T-helper 1 cell treated with Interleukin-12 subunit alpha and Interleukin-12 subunit beta and Interleukin-4 antibody, amounts not matched to agents 30 μg/mL and 1 μg/mL, for 36 hours (primary cell): ENCODE measurements at regions not wholly inside any gene's neighbourhood (a gene's known extent, or its start where the extent isn't known, plus 50 kb on each side); places are given as distances from the start of the nearest gene placed in this dataset.

Source experiments
- H3K27ac Mint-ChIP-seq: one replicate; pipeline ENCODE4 v1.8.0; 2021; ENCODE audit warnings: mild to moderate bottlenecking, mixed read lengths
- H3K27me3 Mint-ChIP-seq: one replicate; pipeline ENCODE4 v1.8.0; 2021; ENCODE audit warnings: low read depth, mixed read lengths
- H3K36me3 Mint-ChIP-seq: one replicate; pipeline ENCODE4 v1.8.0; 2021; ENCODE audit warnings: low read depth, mixed read lengths
- H3K4me1 Mint-ChIP-seq: one replicate; pipeline ENCODE4 v1.8.0; 2021; ENCODE audit warnings: low read depth, mixed read lengths
- H3K4me3 Mint-ChIP-seq: one replicate; pipeline ENCODE4 v1.8.0; 2021; ENCODE audit warnings: mild to moderate bottlenecking, moderate library complexity, mixed read lengths
- H3K9me3 Mint-ChIP-seq: one replicate; pipeline ENCODE4 v1.8.0; 2021; ENCODE audit warnings: mixed read lengths

GRCh38 chr1:29639156-29639736 lies 402.9 kb downstream of the PTPRU start:
- H3K36me3 Mint-ChIP-seq = no peaks in the 10 kb centered on the region
- H3K27me3 Mint-ChIP-seq = peaks cover 7% of the 10 kb centered on the region
- no peak overlapping the region for H3K4me3 Mint-ChIP-seq
- H3K27ac Mint-ChIP-seq = no peak overlapping the region
- H3K4me1 Mint-ChIP-seq = no peaks in the 10 kb centered on the region
- no peaks in the 10 kb centered on the region for H3K9me3 Mint-ChIP-seq

GRCh38 chr1:29638281-29638680 lies 402.0 kb downstream of the PTPRU start:
- Mint-ChIP-seq H3K27ac (no peak overlapping the region), H3K36me3 (no peaks in the 10 kb centered on the region), H3K9me3 (no peaks in the 10 kb centered on the region), H3K4me3 (no peak overlapping the region), H3K27me3 (peaks cover 8% of the 10 kb centered on the region), H3K4me1 (no peaks in the 10 kb centered on the region)

GRCh38 chr1:29636936-29637335 lies 400.6 kb downstream of the PTPRU start:
- Mint-ChIP-seq H3K9me3 (no peaks in the 10 kb centered on the region), H3K36me3 (no peaks in the 10 kb centered on the region), H3K4me1 (no peaks in the 10 kb centered on the region), H3K27ac (no peak overlapping the region), H3K4me3 (no peak overlapping the region), H3K27me3 (peaks cover 4% of the 10 kb centered on the region)

- Mint-ChIP-seq H3K36me3 (no peaks in the 10 kb centered on the region), H3K9me3 (no peaks in the 10 kb centered on the region), H3K4me1 (no peaks in the 10 kb centered on the region), H3K27me3 (peaks cover 9% of the 10 kb centered on the region), H3K4me3 (no peak overlapping the region), H3K27ac (no peak overlapping the region)
Observed at GRCh38 chr1:29635501-29636263, 399.4 kb downstream of the PTPRU start.

GRCh38 chr1:29634746-29635335 lies 398.5 kb downstream of the PTPRU start:
- H3K9me3 Mint-ChIP-seq = no peaks in the 10 kb centered on the region
- no peaks in the 10 kb centered on the region for H3K4me1 Mint-ChIP-seq
- H3K4me3 Mint-ChIP-seq = no peak overlapping the region
- no peak overlapping the region for H3K27ac Mint-ChIP-seq
- H3K36me3 Mint-ChIP-seq = no peaks in the 10 kb centered on the region
- H3K27me3 Mint-ChIP-seq = peaks cover 9% of the 10 kb centered on the region

- H3K36me3 Mint-ChIP-seq = no peaks in the 10 kb centered on the region
- no peaks in the 10 kb centered on the region for H3K9me3 Mint-ChIP-seq
- H3K27me3 Mint-ChIP-seq = peaks cover 9% of the 10 kb centered on the region
- H3K4me3 Mint-ChIP-seq = no peak overlapping the region
- no peaks in the 10 kb centered on the region for H3K4me1 Mint-ChIP-seq
- no peak overlapping the region for H3K27ac Mint-ChIP-seq
Observed at GRCh38 chr1:29634324-29634723, 398.0 kb downstream of the PTPRU start.

- H3K27ac Mint-ChIP-seq = no peak overlapping the region
- no peak overlapping the region for H3K4me3 Mint-ChIP-seq
Observed at GRCh38 chr1:29633771-29634170, 397.4 kb downstream of the PTPRU start.

GRCh38 chr1:29632806-29633615 lies 396.7 kb downstream of the PTPRU start:
- Mint-ChIP-seq H3K36me3 (no peaks in the 10 kb centered on the region), H3K4me3 (no peak overlapping the region), H3K4me1 (no peaks in the 10 kb centered on the region), H3K27ac (no peak overlapping the region), H3K9me3 (no peaks in the 10 kb centered on the region), H3K27me3 (peaks cover 12% of the 10 kb centered on the region)

More at GRCh38 chr1:29633771-29634170, 397.4 kb downstream of the PTPRU start:
- no peaks in the 10 kb centered on the region for H3K9me3 Mint-ChIP-seq
- peaks cover 9% of the 10 kb centered on the region for H3K27me3 Mint-ChIP-seq
- no peaks in the 10 kb centered on the region for H3K36me3 Mint-ChIP-seq
- no peaks in the 10 kb centered on the region for H3K4me1 Mint-ChIP-seq

- Mint-ChIP-seq H3K9me3 (no peaks in the 10 kb centered on the region), H3K4me1 (no peaks in the 10 kb centered on the region), H3K27me3 (peaks cover 12% of the 10 kb centered on the region), H3K4me3 (no peak overlapping the region), H3K27ac (no peak overlapping the region), H3K36me3 (no peaks in the 10 kb centered on the region)
Observed at GRCh38 chr1:29631836-29632805, 395.8 kb downstream of the PTPRU start.

GRCh38 chr1:29631361-29631760 lies 395.0 kb downstream of the PTPRU start:
- Mint-ChIP-seq H3K27ac (no peak overlapping the region), H3K27me3 (peaks cover 12% of the 10 kb centered on the region), H3K4me3 (no peak overlapping the region), H3K36me3 (no peaks in the 10 kb centered on the region), H3K4me1 (no peaks in the 10 kb centered on the region), H3K9me3 (no peaks in the 10 kb centered on the region)

GRCh38 chr1:29630756-29631155 lies 394.4 kb downstream of the PTPRU start:
- H3K4me3 Mint-ChIP-seq = no peak overlapping the region
- no peaks in the 10 kb centered on the region for H3K36me3 Mint-ChIP-seq
- H3K27ac Mint-ChIP-seq = no peak overlapping the region
- no peaks in the 10 kb centered on the region for H3K4me1 Mint-ChIP-seq
- H3K27me3 Mint-ChIP-seq = peaks cover 12% of the 10 kb centered on the region
- no peaks in the 10 kb centered on the region for H3K9me3 Mint-ChIP-seq

GRCh38 chr1:29629814-29630516 lies 393.6 kb downstream of the PTPRU start:
- no peak overlapping the region for H3K27ac Mint-ChIP-seq
- H3K36me3 Mint-ChIP-seq = no peaks in the 10 kb centered on the region
- peaks cover 12% of the 10 kb centered on the region for H3K27me3 Mint-ChIP-seq

GRCh38 chr1:29629401-29629800 lies 393.1 kb downstream of the PTPRU start:
- no peaks in the 10 kb centered on the region for H3K9me3 Mint-ChIP-seq
- no peak overlapping the region for H3K27ac Mint-ChIP-seq
- no peaks in the 10 kb centered on the region for H3K4me1 Mint-ChIP-seq
- H3K36me3 Mint-ChIP-seq = no peaks in the 10 kb centered on the region
- H3K27me3 Mint-ChIP-seq = peaks cover 12% of the 10 kb centered on the region
- no peak overlapping the region for H3K4me3 Mint-ChIP-seq

More at GRCh38 chr1:29629814-29630516, 393.6 kb downstream of the PTPRU start:
- H3K4me1 Mint-ChIP-seq = no peaks in the 10 kb centered on the region
- H3K9me3 Mint-ChIP-seq = no peaks in the 10 kb centered on the region
- no peak overlapping the region for H3K4me3 Mint-ChIP-seq
